ENCODE measurements at regions not wholly inside any gene's neighbourhood (a gene's known extent, or its start where the extent isn't known, plus 50 kb on each side); places are given as distances from the start of the nearest gene placed in this dataset.

- TF ChIP-seq CTCF (IDR thresholded peaks at IDR 0.05) (no peak), JUN (CRISPR knock-in tag; IDR thresholded peaks at IDR 0.05) (no peak), TEAD4 (CRISPR knock-in tag; IDR thresholded peaks at IDR 0.05) (no peak), ZNF317 (CRISPR knock-in tag; IDR thresholded peaks at IDR 0.05; ENCODE audit: borderline replicate concordance, low read depth) (no peak), ZNF512 (CRISPR knock-in tag; IDR thresholded peaks at IDR 0.05; ENCODE audit: borderline replicate concordance) (no peak), MAX (CRISPR knock-in tag; IDR thresholded peaks at IDR 0.05) (no peak), MXD4 (CRISPR knock-in tag; IDR thresholded peaks at IDR 0.05; ENCODE audit: borderline replicate concordance) (no peak), HMGXB4 (CRISPR knock-in tag; IDR thresholded peaks at IDR 0.05) (no peak), FOXK1 (CRISPR knock-in tag; IDR thresholded peaks at IDR 0.05) (no peak), USF1 (CRISPR knock-in tag; IDR thresholded peaks at IDR 0.05) (no peak), ZNF416 (CRISPR knock-in tag; IDR thresholded peaks at IDR 0.05) (no peak), SMAD3 (CRISPR knock-in tag; IDR thresholded peaks at IDR 0.05; ENCODE audit: borderline replicate concordance) (no peak)
These were observed 358.9 kb downstream of the ICE1 start for GRCh38 chr5:5781335-5781734.
